ENCODE measurements at regions not wholly inside any gene's neighbourhood (a gene's known extent, or its start where the extent isn't known, plus 50 kb on each side); places are given as distances from the start of the nearest gene placed in this dataset.

DNA sequence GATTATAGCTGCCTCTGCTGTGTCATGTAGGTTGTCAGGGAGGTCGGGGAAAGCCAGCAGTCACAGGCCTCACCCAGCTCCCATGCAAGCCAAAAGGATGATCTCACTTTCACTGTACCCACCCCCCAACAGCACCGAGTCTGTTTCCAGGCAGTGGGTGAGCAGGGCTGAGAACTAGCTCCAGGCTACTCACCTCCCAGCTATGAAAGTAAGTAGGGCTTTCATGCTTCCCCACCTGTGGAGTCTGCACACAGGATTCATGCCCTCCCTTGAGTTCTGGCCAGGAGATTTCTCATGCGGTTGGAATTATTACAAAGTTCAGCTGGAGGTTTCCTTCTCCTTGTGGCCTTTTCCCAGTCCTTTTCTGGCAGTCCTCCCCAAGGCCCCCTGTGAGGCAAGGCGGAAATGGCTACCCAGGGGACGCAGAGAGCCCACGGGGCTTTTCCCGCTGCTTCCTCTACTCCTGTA lies 356.2 kb downstream of the SV2B start:
- TF ChIP-seq, protein P1, sequence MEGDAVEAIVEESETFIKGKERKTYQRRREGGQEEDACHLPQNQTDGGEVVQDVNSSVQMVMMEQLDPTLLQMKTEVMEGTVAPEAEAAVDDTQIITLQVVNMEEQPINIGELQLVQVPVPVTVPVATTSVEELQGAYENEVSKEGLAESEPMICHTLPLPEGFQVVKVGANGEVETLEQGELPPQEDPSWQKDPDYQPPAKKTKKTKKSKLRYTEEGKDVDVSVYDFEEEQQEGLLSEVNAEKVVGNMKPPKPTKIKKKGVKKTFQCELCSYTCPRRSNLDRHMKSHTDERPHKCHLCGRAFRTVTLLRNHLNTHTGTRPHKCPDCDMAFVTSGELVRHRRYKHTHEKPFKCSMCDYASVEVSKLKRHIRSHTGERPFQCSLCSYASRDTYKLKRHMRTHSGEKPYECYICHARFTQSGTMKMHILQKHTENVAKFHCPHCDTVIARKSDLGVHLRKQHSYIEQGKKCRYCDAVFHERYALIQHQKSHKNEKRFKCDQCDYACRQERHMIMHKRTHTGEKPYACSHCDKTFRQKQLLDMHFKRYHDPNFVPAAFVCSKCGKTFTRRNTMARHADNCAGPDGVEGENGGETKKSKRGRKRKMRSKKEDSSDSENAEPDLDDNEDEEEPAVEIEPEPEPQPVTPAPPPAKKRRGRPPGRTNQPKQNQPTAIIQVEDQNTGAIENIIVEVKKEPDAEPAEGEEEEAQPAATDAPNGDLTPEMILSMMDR (IDR thresholded peaks at IDR 0.05 in 4 of 5, conservative IDR thresholded peaks at IDR 0.05 in 1 of 5): no peak
- TF ChIP-seq POLR2A (IDR thresholded peaks at IDR 0.05): no peak

Measured in gastrocnemius medialis (tissue), 4 donors.